Mesodermal cell (in vitro differentiated cells): ENCODE measurements at regions not wholly inside any gene's neighbourhood (a gene's known extent, or its start where the extent isn't known, plus 50 kb on each side); places are given as distances from the start of the nearest gene placed in this dataset.
"Not testable (repeated sequence)": the region's sequence is repeated elsewhere in the genome, so short reads cannot be mapped to it uniquely, and the experiment has no call there.

Experiments
- H3K27ac ChIP-seq: 2 replicates; pipeline ENCODE4 v1.7.0; 2013; ENCODE audit warnings: mild to moderate bottlenecking, low read depth, low read length, moderate library complexity; ENCODE audit not compliant: severe bottlenecking
- H3K36me3 ChIP-seq: 2 replicates; pipeline ENCODE4 v1.7.1; 2013; ENCODE audit warnings: mild to moderate bottlenecking, low read length, moderate library complexity; ENCODE audit not compliant: control insufficient read depth, insufficient read depth
- H3K4me1 ChIP-seq: one replicate; pipeline ENCODE4 v1.7.1; 2013; ENCODE audit warnings: mild to moderate bottlenecking, low read length; ENCODE audit not compliant: insufficient read depth, control insufficient read depth, poor library complexity, severe bottlenecking
- H3K4me3 ChIP-seq: 2 replicates; pipeline ENCODE4 v1.7.0; 2013; ENCODE audit warnings: low read length, control low read depth, mild to moderate bottlenecking; ENCODE audit not compliant: insufficient read depth, poor library complexity, severe bottlenecking; ENCODE audit errors: extremely low read depth
- H3K9me3 ChIP-seq: 2 replicates; pipeline ENCODE4 v1.7.1; 2013; ENCODE audit warnings: mild to moderate bottlenecking, low read length, moderate library complexity; ENCODE audit not compliant: control insufficient read depth
- WGBS, 2 experiments: methylation state at CpG; one replicate each; pipeline ENCODE4 v1.1.5; 2013; ENCODE audit warnings: missing lambda C conversion rate in 2 of 2; ENCODE audit not compliant: insufficient coverage in 2 of 2; 5-methylcytosine and 5-hydroxymethylcytosine counted together

- H3K27ac ChIP-seq = no peak overlapping the region
- no peak overlapping the region for H3K4me3 ChIP-seq
- no peaks in the 10 kb centered on the region for H3K36me3 ChIP-seq
These were observed 308.8 kb upstream of the SYT1 start for GRCh38 chr12:78555802-78556201.

GRCh38 chr12:78556651-78557050, 307.9 kb upstream of the SYT1 start:
- no peaks in the 10 kb centered on the region for H3K4me1 ChIP-seq
- H3K27ac ChIP-seq = no peak overlapping the region
- WGBS, 2 experiments = 86 to 100% methylated on average over 1 of the region's 2 CpGs
- no peaks in the 10 kb centered on the region for H3K36me3 ChIP-seq
- H3K9me3 ChIP-seq = no peaks in the 10 kb centered on the region
- H3K4me3 ChIP-seq = no peak overlapping the region

More at GRCh38 chr12:78555802-78556201, 308.8 kb upstream of the SYT1 start:
- Histone ChIP-seq H3K4me1 (no peaks in the 10 kb centered on the region), H3K9me3 (no peaks in the 10 kb centered on the region)

GRCh38 chr12:78559416-78559815, 305.2 kb upstream of the SYT1 start:
- Histone ChIP-seq H3K27ac (no peak overlapping the region), H3K4me1 (no peaks in the 10 kb centered on the region), H3K9me3 (no peaks in the 10 kb centered on the region), H3K4me3 (no peak overlapping the region), H3K36me3 (no peaks in the 10 kb centered on the region)
- 59 to 93% methylated on average over 2 of the region's 2 CpGs for WGBS, 2 experiments

GRCh38 chr12:78559886-78560285, 304.7 kb upstream of the SYT1 start:
- no peaks in the 10 kb centered on the region for H3K4me1 ChIP-seq
- no peak overlapping the region for H3K27ac ChIP-seq
- H3K36me3 ChIP-seq = no peaks in the 10 kb centered on the region
- no peaks in the 10 kb centered on the region for H3K9me3 ChIP-seq
- H3K4me3 ChIP-seq = no peak overlapping the region

- Histone ChIP-seq H3K27ac (no peak overlapping the region), H3K9me3 (no peaks in the 10 kb centered on the region), H3K4me1 (no peaks in the 10 kb centered on the region), H3K4me3 (no peak overlapping the region), H3K36me3 (no peaks in the 10 kb centered on the region)
- 84 to 97% methylated on average over 4 to 5 of the region's 5 CpGs for WGBS, 2 experiments
These were observed 303.9 kb upstream of the SYT1 start for GRCh38 chr12:78560633-78561032.

GRCh38 chr12:78562368-78563205, 302.0 kb upstream of the SYT1 start:
- Histone ChIP-seq H3K4me3 (no peak overlapping the region), H3K27ac (no peak overlapping the region), H3K36me3 (no peaks in the 10 kb centered on the region), H3K9me3 (no peaks in the 10 kb centered on the region), H3K4me1 (no peaks in the 10 kb centered on the region)
- WGBS, 2 experiments = no CpG with 5 or more reads among the region's 2 CpGs

- no peaks in the 10 kb centered on the region for H3K9me3 ChIP-seq
- H3K4me1 ChIP-seq = no peaks in the 10 kb centered on the region
- H3K36me3 ChIP-seq = no peaks in the 10 kb centered on the region
- WGBS, 2 experiments = no CpG with 5 or more reads among the region's 3 CpGs
- no peak overlapping the region for H3K4me3 ChIP-seq
- H3K27ac ChIP-seq = no peak overlapping the region
These were observed 300.7 kb upstream of the SYT1 start for GRCh38 chr12:78563826-78564225.

GRCh38 chr12:78566456-78566855, 298.1 kb upstream of the SYT1 start:
- no peaks in the 10 kb centered on the region for H3K36me3 ChIP-seq
- H3K4me1 ChIP-seq = no peaks in the 10 kb centered on the region
- H3K4me3 ChIP-seq = no peak overlapping the region
- no peak overlapping the region for H3K27ac ChIP-seq
- 96 to 100% methylated on average over 1 to 2 of the region's 3 CpGs for WGBS, 2 experiments
- no peaks in the 10 kb centered on the region for H3K9me3 ChIP-seq

- Histone ChIP-seq H3K9me3 (no peaks in the 10 kb centered on the region), H3K36me3 (no peaks in the 10 kb centered on the region), H3K27ac (no peak overlapping the region), H3K4me3 (no peak overlapping the region), H3K4me1 (no peaks in the 10 kb centered on the region)
- 70 to 81% methylated on average over 1 to 2 of the region's 2 CpGs for WGBS, 2 experiments
These were observed 296.1 kb upstream of the SYT1 start for GRCh38 chr12:78568321-78569020.

DNA sequence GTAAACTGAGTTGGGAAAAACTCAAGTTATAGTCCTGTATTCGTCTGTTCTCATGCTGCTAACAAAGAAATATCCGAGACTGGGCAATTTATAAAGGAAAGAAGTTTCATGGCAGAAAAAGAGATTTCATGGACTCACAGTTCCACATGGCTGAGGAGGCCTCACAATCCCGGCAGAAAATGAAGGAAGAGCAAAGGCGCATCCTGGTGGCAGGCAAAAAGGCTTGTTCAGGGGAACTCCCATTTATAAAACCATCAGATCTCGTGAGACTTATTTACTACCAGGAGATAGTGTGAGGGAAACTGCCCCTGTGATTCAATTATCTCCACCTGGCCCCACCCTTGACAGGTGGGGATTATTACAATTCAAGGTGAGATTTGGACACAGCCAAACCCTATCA, 292.6 kb upstream of the SYT1 start:
- 88 to 93% methylated on average over 2 to 4 of the region's 5 CpGs for WGBS, 2 experiments
- H3K4me3 ChIP-seq = no peak overlapping the region
- H3K27ac ChIP-seq = no peak overlapping the region
- no peaks in the 10 kb centered on the region for H3K4me1 ChIP-seq
- H3K36me3 ChIP-seq = no peaks in the 10 kb centered on the region
- H3K9me3 ChIP-seq = no peaks in the 10 kb centered on the region

DNA sequence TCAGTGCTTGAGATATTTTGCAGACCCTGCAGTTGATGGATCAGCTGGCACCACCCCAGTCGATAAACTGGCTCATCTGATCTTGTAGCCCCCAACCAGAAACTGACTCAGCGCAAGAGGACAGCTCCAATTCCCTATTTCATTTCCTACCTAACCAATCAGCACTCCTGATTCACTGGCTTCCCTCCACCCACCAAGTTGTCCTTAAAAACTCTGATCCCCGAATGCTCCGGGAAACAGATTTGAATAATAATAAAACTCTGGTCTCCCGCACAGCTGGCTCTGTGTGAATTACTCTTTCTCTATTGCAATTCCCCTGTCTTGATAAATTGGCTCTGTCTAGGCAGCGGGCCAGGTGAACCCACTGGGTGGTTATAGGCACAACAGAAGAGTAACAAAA, 289.4 kb upstream of the SYT1 start:
- H3K4me3 ChIP-seq, H3K36me3 ChIP-seq, H3K9me3 ChIP-seq, H3K27ac ChIP-seq, H3K4me1 ChIP-seq: not testable (repeated sequence)
- WGBS, 2 experiments = 83 to 86% methylated on average over 2 to 4 of the region's 6 CpGs
